NB4 (cell line): ENCODE measurements at regions not wholly inside any gene's neighbourhood (a gene's known extent, or its start where the extent isn't known, plus 50 kb on each side); places are given as distances from the start of the nearest gene placed in this dataset.

Source experiments
- CTCF ChIP-seq: IDR thresholded peaks from one replicate; pipeline ENCODE4 v1.5.1; 2012; ENCODE audit warnings: low read depth, low read length
- MYC ChIP-seq: IDR thresholded peaks from 2 replicates; pipeline ENCODE4 v1.6.1; 2011; ENCODE audit warnings: low read depth, low read length
- POLR2A ChIP-seq: IDR thresholded peaks from 2 replicates; pipeline ENCODE4 v1.6.1; 2011; ENCODE audit warnings: mild to moderate bottlenecking; ENCODE audit not compliant: insufficient read length; ENCODE audit errors: extremely low read depth

DNA sequence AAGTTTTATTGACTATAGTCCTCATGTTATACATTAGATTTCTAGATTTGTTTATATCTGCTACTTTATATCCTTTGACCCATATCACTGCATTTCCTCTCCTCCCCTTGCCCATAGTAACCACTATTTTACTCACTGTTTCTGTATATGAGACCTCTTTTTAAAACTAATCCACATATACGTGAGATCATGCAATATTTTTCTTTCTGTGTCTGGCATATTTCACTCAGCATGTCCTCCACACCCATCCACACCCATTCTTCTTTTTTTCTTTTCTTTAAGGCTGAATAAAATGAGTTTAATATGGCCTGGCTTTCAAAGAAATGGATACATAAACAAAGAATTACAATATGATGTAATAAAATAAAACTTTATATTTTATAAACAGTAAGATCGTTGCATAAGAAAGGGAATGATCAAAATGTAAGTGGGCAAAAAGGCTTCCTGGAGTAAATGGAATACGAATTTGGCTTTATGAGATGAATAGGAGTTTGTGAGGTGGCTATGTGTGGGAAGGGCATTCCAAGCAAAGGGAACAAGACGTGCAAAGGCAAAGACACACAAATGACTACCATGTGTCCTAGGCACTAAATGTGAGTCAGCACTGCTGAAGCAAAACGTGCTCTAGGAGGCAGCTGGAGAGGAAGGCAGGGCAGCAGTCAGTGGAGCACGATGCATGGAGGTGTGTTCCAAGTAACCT is 53.2 kb upstream of the HIF1A start:
- TF ChIP-seq MYC (no peak), CTCF (no peak), POLR2A (no peak)
